ENCODE measurements at regions not wholly inside any gene's neighbourhood (a gene's known extent, or its start where the extent isn't known, plus 50 kb on each side); places are given as distances from the start of the nearest gene placed in this dataset.

- no peak for TF ChIP-seq CTCF (IDR thresholded peaks at IDR 0.05; ENCODE audit: low read depth, low read length, poor library complexity, severe bottlenecking)
- no peak for TF ChIP-seq EZH2phosphoT487 (IDR thresholded peaks at IDR 0.05; ENCODE audit: borderline replicate concordance, low read length)
Observed at GRCh38 chr7:52365349-52365748, 670.1 kb upstream of the POM121L12 start.

Measured in DOHH2 (cell line).